RWPE1 (cell line): ENCODE measurements at regions not wholly inside any gene's neighbourhood (a gene's known extent, or its start where the extent isn't known, plus 50 kb on each side); places are given as distances from the start of the nearest gene placed in this dataset.
A peak's percentile ranks its signal among the peaks of the same experiment; 100 is the strongest.

Experiments
- CTCF ChIA-PET: fragments of 350-600 bp; sonication (Branson Sonifier 250); formaldehyde crosslinking; extraction: SDS; loops from one replicate; lab custom pipeline; 2021; lab: Yijun Ruan, JAX
- POLR2A ChIA-PET: fragments of 400-600 bp; formaldehyde crosslinking; extraction: SDS; loops from one replicate; lab custom pipeline; 2020; ENCODE audit warnings: antibody characterized with exemption; ENCODE audit not compliant: low non-redundant PET; lab: Yijun Ruan, JAX
- DNase-seq: peaks from one replicate; pipeline ENCODE4 v3.0.0; 2012; ENCODE audit warnings: low spot score
- H3K27ac ChIP-seq: fragments of 450-650 bp; 2 replicates; pipeline ENCODE4 v1.5.1; 2017
- CTCF ChIP-seq: fragments of 450-650 bp; conservative IDR thresholded peaks from 2 replicates; pipeline ENCODE4 v1.5.1; 2017; ENCODE audit warnings: low read depth, mild to moderate bottlenecking

DNA sequence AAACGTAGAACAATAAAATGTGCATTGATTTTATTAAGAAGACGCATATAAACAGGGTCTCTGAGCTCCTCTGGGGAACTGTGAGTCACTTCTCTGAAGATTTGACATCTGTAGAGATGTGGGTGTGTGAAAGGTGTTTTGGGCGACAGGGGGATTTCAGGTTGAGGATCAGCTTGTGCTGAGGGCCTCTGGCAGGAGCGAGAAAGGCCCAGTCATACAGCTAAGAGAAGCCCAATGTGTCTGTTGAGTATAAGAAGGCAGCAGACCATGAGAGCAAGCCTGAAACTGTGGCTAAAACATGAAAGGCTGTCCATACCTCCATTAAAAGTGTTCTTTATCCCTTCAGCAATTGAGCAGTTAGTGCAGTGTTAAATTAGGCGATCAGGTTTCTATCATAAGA, 406.5 kb upstream of the MON1B start:
- no peak for DNase-seq
- no peak overlapping the region for H3K27ac ChIP-seq
- ChIA-PET POLR2A (no interaction called here), CTCF (no interaction called here)
- TF ChIP-seq CTCF, result no peak

DNA sequence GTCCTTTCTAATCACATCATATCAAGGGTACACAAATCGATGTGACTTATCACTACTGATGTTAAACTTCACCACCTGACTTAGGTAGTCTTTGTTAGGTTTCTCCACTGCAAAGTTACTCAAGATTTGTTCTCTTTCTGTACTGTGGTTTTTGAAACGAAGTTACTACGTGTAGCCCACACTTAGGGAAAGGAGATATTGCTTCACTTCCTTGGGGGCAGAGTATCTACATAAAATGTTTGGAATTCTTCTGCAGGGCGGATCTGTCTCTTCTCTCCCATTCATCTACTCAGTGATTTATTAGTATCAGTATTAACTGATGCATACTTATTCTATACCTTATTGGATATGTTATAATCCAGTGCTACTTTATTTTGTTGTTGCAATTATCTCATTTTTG, 403.6 kb upstream of the MON1B start:
- DNase-seq, result peak; percentile 34
- no peak for TF ChIP-seq CTCF
- POLR2A ChIA-PET, result no interaction called here
- CTCF ChIA-PET, result no interaction called here
- no peak overlapping the region for H3K27ac ChIP-seq

- ChIA-PET POLR2A (no interaction called here), CTCF (no interaction called here)
- TF ChIP-seq CTCF, result no peak
- DNase-seq, result no peak
- H3K27ac ChIP-seq, result no peak overlapping the region
These were observed 399.8 kb upstream of the MON1B start for GRCh38 chr16:76791151-76791550.

GRCh38 chr16:76796416-76796815, 394.6 kb upstream of the MON1B start:
- DNase-seq, result no peak
- ChIA-PET CTCF (interaction anchor here (0.7 kb wide), 1 partner anchor 27 kb away, joined by 4 read pairs; no protein-coding TSS in a partner anchor), POLR2A (no interaction called here)
- no peak for TF ChIP-seq CTCF
- no peak overlapping the region for H3K27ac ChIP-seq

GRCh38 chr16:76796978-76797377, 394.0 kb upstream of the MON1B start:
- POLR2A ChIA-PET, result no interaction called here
- no peak for TF ChIP-seq CTCF
- no peak for DNase-seq
- CTCF ChIA-PET, result no interaction called here
- H3K27ac ChIP-seq, result no peak overlapping the region

DNA sequence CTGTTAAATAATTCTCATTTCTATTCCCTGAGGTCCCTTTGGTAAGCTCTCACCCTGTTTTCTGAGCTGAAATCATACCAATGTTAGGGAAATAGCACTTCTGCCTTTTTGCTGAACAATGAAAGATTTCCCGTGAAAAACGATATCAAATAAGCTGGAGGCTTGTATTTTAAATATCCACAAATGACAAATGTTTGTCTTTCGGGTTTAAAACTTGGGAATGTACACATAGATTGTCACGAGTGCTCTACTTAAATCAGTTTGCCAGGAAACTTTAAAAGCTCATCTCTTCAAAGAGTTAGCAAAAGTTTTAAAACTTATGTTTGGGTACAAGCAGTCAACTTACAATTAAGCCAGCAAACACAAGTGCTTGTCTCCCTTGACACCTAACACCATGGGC, 393.5 kb upstream of the MON1B start:
- no peak for TF ChIP-seq CTCF
- H3K27ac ChIP-seq, result no peak overlapping the region
- ChIA-PET POLR2A (no interaction called here), CTCF (no interaction called here)
- DNase-seq, result no peak

DNA sequence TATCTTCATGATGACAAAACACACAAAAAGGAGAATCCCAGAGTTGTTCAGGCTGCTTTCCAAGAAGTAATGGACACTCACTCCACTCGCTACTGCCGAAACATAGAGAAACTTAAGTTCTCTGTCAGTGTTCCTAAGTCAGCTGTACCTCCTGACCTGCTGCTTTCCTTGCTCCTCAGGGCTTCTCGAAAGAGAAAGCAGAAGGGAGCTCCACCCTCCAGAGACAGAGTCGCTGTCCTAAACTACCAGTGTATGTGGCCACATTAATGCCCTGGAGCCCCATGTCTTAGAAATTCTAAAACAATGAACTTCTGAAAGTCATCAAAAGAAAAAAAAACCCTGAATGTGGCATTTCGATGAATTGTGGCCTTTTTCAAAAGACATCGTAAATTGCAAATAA, 390.8 kb upstream of the MON1B start:
- CTCF ChIA-PET, result no interaction called here
- DNase-seq, result no peak

More for the DNA sequence above, 390.8 kb upstream of the MON1B start:
- POLR2A ChIA-PET, result no interaction called here
- no peak overlapping the region for H3K27ac ChIP-seq
- TF ChIP-seq CTCF, result no peak
